Erythroblast (primary cell): ENCODE measurements at regions not wholly inside any gene's neighbourhood (a gene's known extent, or its start where the extent isn't known, plus 50 kb on each side); places are given as distances from the start of the nearest gene placed in this dataset.

ENCODE experiments used
- GATA1 ChIP-seq: IDR thresholded peaks from 2 replicates; pipeline ENCODE4 v1.6.1; 2011; ENCODE audit warnings: low read depth, mild to moderate bottlenecking, control low read depth, low read length, moderate library complexity
- POLR2A ChIP-seq: IDR thresholded peaks from 2 replicates; pipeline ENCODE4 v1.6.1; 2011; ENCODE audit warnings: mild to moderate bottlenecking, low read length

- no peak for TF ChIP-seq POLR2A
- no peak for TF ChIP-seq GATA1
Measured at GRCh38 chr20:52031563-52032303, 159.8 kb downstream of the ZFP64 start.
